Neuronal stem cell (in vitro differentiated cells): ENCODE measurements at regions not wholly inside any gene's neighbourhood (a gene's known extent, or its start where the extent isn't known, plus 50 kb on each side); places are given as distances from the start of the nearest gene placed in this dataset.

Source experiments
- DNase-seq: peaks from one replicate; pipeline ENCODE4 v3.0.0-alpha.2; 2013; ENCODE audit warnings: low spot score
- H2AFZ ChIP-seq: one replicate; pipeline ENCODE4 v1.6.1; 2013; ENCODE audit warnings: mild to moderate bottlenecking, low read length, inconsistent platforms
- H2AK5ac ChIP-seq: 2 replicates; pipeline ENCODE4 v1.6.1; 2013; ENCODE audit warnings: low read depth, mild to moderate bottlenecking, inconsistent platforms, low read length, moderate library complexity, mixed read lengths
- H2BK120ac ChIP-seq: 2 replicates; pipeline ENCODE4 v1.6.1; 2013; ENCODE audit warnings: low read depth, mild to moderate bottlenecking, inconsistent platforms, low read length, moderate library complexity, mixed read lengths
- H2BK12ac ChIP-seq: one replicate; pipeline ENCODE4 v1.6.1; 2013; ENCODE audit warnings: low read length, inconsistent platforms
- H2BK15ac ChIP-seq: 2 replicates; pipeline ENCODE4 v1.6.1; 2013; ENCODE audit warnings: mild to moderate bottlenecking, low read length, inconsistent platforms, mixed read lengths
- H2BK5ac ChIP-seq: one replicate; pipeline ENCODE4 v1.6.1; 2013; ENCODE audit warnings: inconsistent platforms, mild to moderate bottlenecking, low read length, moderate library complexity
- H3K14ac ChIP-seq: one replicate; pipeline ENCODE4 v1.6.1; 2013; ENCODE audit warnings: low read length, inconsistent platforms
- H3K18ac ChIP-seq: 2 replicates; pipeline ENCODE4 v1.6.1; 2013; ENCODE audit warnings: low read length, inconsistent platforms
- H3K23ac ChIP-seq: 2 replicates; pipeline ENCODE4 v1.6.1; 2013; ENCODE audit warnings: low read depth, mild to moderate bottlenecking, mixed read lengths, low read length, inconsistent platforms; ENCODE audit not compliant: poor library complexity
- H3K27ac ChIP-seq: replicated peaks from 3 replicates; pipeline ENCODE4 v1.5.1; 2013; ENCODE audit warnings: low read length, inconsistent platforms
- H3K27me3 ChIP-seq, 3 experiments: 2 replicates each; pipeline ENCODE4 v1.6.1; 2013; ENCODE audit warnings: low read length in 3 of 3, mild to moderate bottlenecking in 2 of 3, inconsistent platforms in 1 of 3, low read depth in 1 of 3, mixed read lengths in 1 of 3, moderate library complexity in 1 of 3; ENCODE audit not compliant: control insufficient read depth in 3 of 3, insufficient read depth in 3 of 3
- H3K36me3 ChIP-seq, 2 donors: replicated peaks in 1 of 2; 2 replicates each; pipeline ENCODE4 v1.6.1; 2013; ENCODE audit warnings: low read length in 2 of 2; ENCODE audit not compliant: control insufficient read depth in 2 of 2, insufficient read depth in 2 of 2
- H3K4ac ChIP-seq: 2 replicates; pipeline ENCODE4 v1.6.1; 2013; ENCODE audit warnings: inconsistent platforms, mild to moderate bottlenecking, low read length, moderate library complexity
- H3K4me1 ChIP-seq, 2 donors: 1 replicate in 1 of 2; 2 replicates in 1 of 2; pipeline ENCODE4 v1.6.1; 2013; ENCODE audit warnings: low read length in 2 of 2, low read depth in 1 of 2; ENCODE audit not compliant: control insufficient read depth in 2 of 2, insufficient read depth in 1 of 2
- H3K4me2 ChIP-seq: one replicate; pipeline ENCODE4 v1.6.1; 2013; ENCODE audit warnings: mild to moderate bottlenecking, low read length, inconsistent platforms; ENCODE audit not compliant: insufficient read depth, poor library complexity, severe bottlenecking
- H3K4me3 ChIP-seq, 2 donors: 2 replicates each; pipeline ENCODE4 v1.5.1; 2013; ENCODE audit warnings: low read length in 2 of 2, mild to moderate bottlenecking in 2 of 2, inconsistent platforms in 1 of 2, moderate library complexity in 1 of 2
- H3K79me1 ChIP-seq: one replicate; pipeline ENCODE4 v1.6.1; 2013; ENCODE audit warnings: low read depth, mild to moderate bottlenecking, inconsistent platforms, low read length, moderate library complexity
- H3K9ac ChIP-seq: one replicate; pipeline ENCODE4 v1.6.1; 2013; ENCODE audit warnings: mild to moderate bottlenecking, low read depth, low read length, inconsistent platforms; ENCODE audit not compliant: poor library complexity
- H3K9me3 ChIP-seq, 2 donors: replicated peaks in 1 of 2; 2 replicates each; pipeline versions ENCODE3 to v1.6.1; 2013; ENCODE audit warnings: low read length in 2 of 2, mild to moderate bottlenecking in 2 of 2, inconsistent platforms in 1 of 2, low read depth in 1 of 2, mixed read lengths in 1 of 2, moderate library complexity in 1 of 2; ENCODE audit not compliant: control insufficient read depth in 2 of 2, insufficient read depth in 1 of 2
- H4K8ac ChIP-seq: one replicate; pipeline ENCODE4 v1.6.1; 2013; ENCODE audit warnings: low read depth, mild to moderate bottlenecking, inconsistent platforms, low read length, moderate library complexity
- H4K91ac ChIP-seq: one replicate; pipeline ENCODE4 v1.6.1; 2013; ENCODE audit warnings: low read length, low read depth, mild to moderate bottlenecking, inconsistent platforms; ENCODE audit not compliant: poor library complexity
- WGBS, 2 donors: extraction: QIAGEN DNeasy Blood & Tissue Kit; methylation state at CpG; one replicate each; pipeline ENCODE4 v1.1.7; 2013; ENCODE audit warnings: missing lambda C conversion rate in 2 of 2, mixed read lengths in 1 of 2; ENCODE audit not compliant: insufficient read length in 2 of 2, insufficient replicate concordance in 1 of 2; ENCODE audit errors: extremely low coverage in 2 of 2; 5-methylcytosine and 5-hydroxymethylcytosine counted together

DNA sequence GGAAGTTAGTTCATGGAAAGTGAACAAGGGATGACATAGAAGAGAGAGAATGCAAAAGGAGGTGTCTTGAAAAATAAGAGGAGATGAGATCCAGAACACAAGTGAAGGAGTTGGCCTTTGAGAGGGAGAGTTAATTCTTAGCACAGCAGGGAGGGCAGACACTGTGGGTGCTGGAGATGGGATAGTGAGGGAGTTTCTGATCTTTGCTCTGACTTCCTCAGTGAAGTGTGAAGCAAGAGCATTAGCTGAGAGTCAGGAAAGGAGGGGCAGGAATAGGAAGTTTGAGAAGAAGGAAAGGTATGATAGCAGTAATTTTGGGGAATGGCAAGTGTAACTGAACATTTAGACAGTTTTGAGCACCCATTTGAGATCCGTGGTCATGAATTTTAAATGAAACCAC lies 75.8 kb upstream of the COCH start:
- Histone ChIP-seq H2BK120ac (no peak overlapping the region), H3K27ac (no peak overlapping the region), H3K4ac (no peak overlapping the region), H3K27me3 (no peaks in the 10 kb centered on the region), H3K4me3 (no peak overlapping the region), H3K4me1 (peaks cover 2 to 9% of the 10 kb centered on the region in 2 donors), H3K4me2 (no peak overlapping the region), H2BK5ac (no peak overlapping the region), H2BK15ac (no peak overlapping the region), H4K8ac (no peak overlapping the region), H2AFZ (no peak overlapping the region), H3K14ac (no peak overlapping the region), H3K79me1 (no peaks in the 10 kb centered on the region), H2BK12ac (no peak overlapping the region), H4K91ac (no peak overlapping the region), H3K36me3 (no peaks in the 10 kb centered on the region), H3K23ac (no peak overlapping the region), H2AK5ac (no peak overlapping the region), H3K9me3 (no peaks in the 10 kb centered on the region), H3K18ac (no peak overlapping the region), H3K9ac (no peak overlapping the region)
- WGBS, 2 donors, result no CpG with 5 or more reads among the region's 1 CpG
- DNase-seq, result no peak

DNA sequence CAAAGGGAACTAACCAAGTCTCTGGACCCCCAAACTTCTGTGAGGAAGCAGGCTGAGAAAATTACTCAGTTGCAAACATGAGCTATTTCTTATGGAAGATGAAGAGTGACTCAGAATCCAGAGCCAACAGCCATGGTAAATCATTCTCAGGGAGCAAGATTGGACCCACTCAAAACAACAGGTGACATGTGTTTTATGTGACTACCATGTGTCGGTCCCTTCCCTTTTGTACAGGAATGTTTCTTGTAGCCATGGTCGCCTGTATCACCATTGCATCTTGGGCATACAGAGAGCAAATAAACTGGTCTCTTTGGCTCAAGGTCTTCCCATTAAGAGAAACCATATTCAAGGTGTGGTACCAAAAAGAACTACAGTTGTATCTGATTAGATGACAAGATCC lies 75.4 kb upstream of the COCH start:
- no CpG with 5 or more reads among the region's 2 CpGs for WGBS, 2 donors
- H3K36me3 ChIP-seq, result no peaks in the 10 kb centered on the region

DNA sequence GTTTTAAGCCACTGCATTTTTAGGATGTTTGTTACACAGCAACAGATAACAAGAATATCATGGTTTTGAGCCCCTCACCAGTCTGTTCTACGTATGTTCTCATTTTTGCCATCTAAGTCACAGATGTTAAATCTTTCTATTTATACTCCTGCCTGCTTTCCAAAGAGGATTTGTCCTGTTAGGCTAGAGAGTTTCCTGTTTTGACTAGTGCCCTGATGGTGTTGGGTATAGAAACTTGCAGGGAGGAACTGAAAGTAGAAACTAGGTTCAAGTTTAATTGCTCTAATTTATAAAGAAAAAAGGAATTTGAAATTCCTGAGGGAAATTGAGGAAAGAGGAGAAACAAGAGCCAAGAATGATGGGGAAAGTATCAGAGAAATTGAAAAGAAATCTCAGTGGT lies 74.4 kb upstream of the COCH start:
- no peak for DNase-seq
- H2BK120ac ChIP-seq, result no peak overlapping the region
- no peak overlapping the region for H3K4ac ChIP-seq
- no peak overlapping the region for H2BK5ac ChIP-seq
- whole genome bisulfite sequencing, 2 donors, result no CpG with 5 or more reads among the region's 1 CpG
- no peaks in the 10 kb centered on the region for H3K36me3 ChIP-seq
- no peak overlapping the region for H3K23ac ChIP-seq
- H2BK12ac ChIP-seq, result no peak overlapping the region
- no peak overlapping the region for H2AK5ac ChIP-seq
- H4K8ac ChIP-seq, result no peak overlapping the region
- no peak overlapping the region for H3K27ac ChIP-seq
- H3K9ac ChIP-seq, result no peak overlapping the region
- no peak overlapping the region for H3K14ac ChIP-seq
- H3K79me1 ChIP-seq, result no peaks in the 10 kb centered on the region
- H3K4me2 ChIP-seq, result no peak overlapping the region
- H3K18ac ChIP-seq, result no peak overlapping the region
- no peak overlapping the region for H3K4me3 ChIP-seq
- peaks cover 2 to 9% of the 10 kb centered on the region in 2 donors for H3K4me1 ChIP-seq
- H3K27me3 ChIP-seq, result no peaks in the 10 kb centered on the region
- H3K9me3 ChIP-seq, result no peaks in the 10 kb centered on the region
- H4K91ac ChIP-seq, result no peak overlapping the region
- H2AFZ ChIP-seq, result no peak overlapping the region
- H2BK15ac ChIP-seq, result no peak overlapping the region

More for the DNA sequence above, 75.4 kb upstream of the COCH start:
- Histone ChIP-seq H2BK12ac (no peak overlapping the region), H3K4ac (no peak overlapping the region), H3K27ac (no peak overlapping the region), H2BK15ac (no peak overlapping the region), H3K4me2 (no peak overlapping the region), H3K14ac (no peak overlapping the region), H3K27me3 (no peaks in the 10 kb centered on the region), H3K4me3 (no peak overlapping the region), H2BK5ac (no peak overlapping the region), H2AK5ac (no peak overlapping the region), H2AFZ (no peak overlapping the region), H3K18ac (no peak overlapping the region), H3K4me1 (peaks cover 2 to 9% of the 10 kb centered on the region in 2 donors), H4K91ac (no peak overlapping the region), H3K9ac (no peak overlapping the region), H2BK120ac (no peak overlapping the region), H3K79me1 (no peaks in the 10 kb centered on the region), H3K9me3 (no peaks in the 10 kb centered on the region), H4K8ac (no peak overlapping the region), H3K23ac (no peak overlapping the region)
- DNase-seq, result no peak

DNA sequence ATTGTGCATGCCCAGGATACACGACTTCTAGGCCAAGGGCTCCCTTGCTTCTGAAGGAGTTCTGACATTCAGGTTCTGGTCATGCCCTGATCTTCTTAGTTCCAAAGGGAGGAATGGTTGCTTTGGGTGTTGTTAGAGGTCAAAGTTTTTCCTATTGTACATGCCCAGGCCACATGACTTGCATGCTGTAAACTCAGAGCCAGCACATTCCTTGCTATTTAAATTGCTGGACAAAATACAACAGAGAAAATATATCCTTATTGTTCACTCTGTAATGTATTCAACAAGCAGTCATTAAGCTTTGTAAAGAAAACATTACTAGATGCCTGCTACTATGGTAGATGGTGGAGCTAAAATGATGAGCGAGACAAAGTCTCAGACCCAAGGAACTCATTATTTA lies 71.2 kb upstream of the COCH start:
- no peak overlapping the region for H3K4me3 ChIP-seq
- H2AFZ ChIP-seq, result peak overlapping the region; percentile 27
- no peak overlapping the region for H4K8ac ChIP-seq
- H3K4me2 ChIP-seq, result no peak overlapping the region
- peaks cover 2 to 9% of the 10 kb centered on the region in 2 donors for H3K4me1 ChIP-seq
- no peak overlapping the region for H2BK5ac ChIP-seq
- no peak overlapping the region for H3K18ac ChIP-seq
- no peak overlapping the region for H3K14ac ChIP-seq
- H3K79me1 ChIP-seq, result no peaks in the 10 kb centered on the region
- no peak overlapping the region for H3K27ac ChIP-seq
- H3K36me3 ChIP-seq, result no peaks in the 10 kb centered on the region
- H3K4ac ChIP-seq, result no peak overlapping the region
- no peaks in the 10 kb centered on the region for H3K9me3 ChIP-seq
- H3K23ac ChIP-seq, result no peak overlapping the region
- DNase-seq, result no peak
- no CpG with 5 or more reads among the region's 2 CpGs for WGBS, 2 donors
- H2BK120ac ChIP-seq, result no peak overlapping the region
- no peak overlapping the region for H2BK12ac ChIP-seq
- H2BK15ac ChIP-seq, result no peak overlapping the region
- H3K9ac ChIP-seq, result no peak overlapping the region
- no peaks in the 10 kb centered on the region for H3K27me3 ChIP-seq
- no peak overlapping the region for H4K91ac ChIP-seq
- H2AK5ac ChIP-seq, result no peak overlapping the region
